GM18511 (cell line): ENCODE measurements at regions not wholly inside any gene's neighbourhood (a gene's known extent, or its start where the extent isn't known, plus 50 kb on each side); places are given as distances from the start of the nearest gene placed in this dataset.

Source experiments
- ATAC-seq: cut with Tn5 transposase; IDR thresholded peaks from one replicate; pipeline ENCODE4 v1.9.1; 2021; ENCODE audit warnings: mild to moderate bottlenecking, moderate library complexity; ENCODE audit not compliant: unreplicated experiment

- ATAC-seq, result peak; percentile 78
These were observed 63.2 kb upstream of the ATP11B start for GRCh38 chr3:182729903-182730674.

- ATAC-seq, result peak; percentile 13
These were observed 62.6 kb upstream of the ATP11B start for GRCh38 chr3:182730675-182731042.

GRCh38 chr3:182731764-182732163 lies 61.5 kb upstream of the ATP11B start:
- no peak for ATAC-seq

- ATAC-seq, result no peak
These were observed 60.9 kb upstream of the ATP11B start for GRCh38 chr3:182732232-182733015.

GRCh38 chr3:182735672-182736071 lies 57.6 kb upstream of the ATP11B start:
- ATAC-seq, result no peak

GRCh38 chr3:182737825-182738224 lies 55.5 kb upstream of the ATP11B start:
- ATAC-seq, result no peak

GRCh38 chr3:182738583-182739411 lies 54.5 kb upstream of the ATP11B start:
- ATAC-seq, result no peak

- no peak for ATAC-seq
These were observed 53.7 kb upstream of the ATP11B start for GRCh38 chr3:182739619-182740018.

GRCh38 chr3:182740710-182741109 lies 52.6 kb upstream of the ATP11B start:
- no peak for ATAC-seq

- ATAC-seq, result no peak
These were observed 52.1 kb upstream of the ATP11B start for GRCh38 chr3:182741214-182741613.
